Stomach smooth muscle (tissue), 2 donors: ENCODE measurements at regions not wholly inside any gene's neighbourhood (a gene's known extent, or its start where the extent isn't known, plus 50 kb on each side); places are given as distances from the start of the nearest gene placed in this dataset.

Source experiments
- H3K27ac ChIP-seq: one replicate; pipeline ENCODE4 v1.7.0; 2013; ENCODE audit warnings: mild to moderate bottlenecking, low read length, inconsistent platforms
- H3K27me3 ChIP-seq, 2 donors: one replicate each; pipeline ENCODE4 v1.7.0; 2013; ENCODE audit warnings: low read length in 2 of 2; ENCODE audit not compliant: insufficient read depth in 2 of 2, control insufficient read depth in 1 of 2
- H3K36me3 ChIP-seq, 2 donors: one replicate each; pipeline ENCODE4 v1.7.0; 2013; ENCODE audit warnings: low read length in 2 of 2; ENCODE audit not compliant: control insufficient read depth in 2 of 2, insufficient read depth in 2 of 2
- H3K4me1 ChIP-seq: one replicate; pipeline ENCODE4 v1.7.0; 2013; ENCODE audit warnings: low read length; ENCODE audit not compliant: control insufficient read depth, insufficient read depth
- H3K4me3 ChIP-seq, 2 donors: one replicate each; pipeline ENCODE4 v1.7.0; 2013; ENCODE audit warnings: low read length in 2 of 2
- H3K9ac ChIP-seq, 2 donors: one replicate each; pipeline ENCODE4 v1.7.0; 2013; ENCODE audit warnings: low read length in 2 of 2, mild to moderate bottlenecking in 1 of 2
- H3K9me3 ChIP-seq, 2 donors: one replicate each; pipeline ENCODE4 v1.7.0; 2013; ENCODE audit warnings: low read length in 2 of 2; ENCODE audit not compliant: control insufficient read depth in 2 of 2
- donor health status: healthy.
- donor health status: Pancreatic carcinoma.

GRCh38 chr15:25236861-25237155, 202.0 kb downstream of the UBE3A start:
- H3K9ac ChIP-seq, result no peak overlapping the region
- H3K27ac ChIP-seq, result no peak overlapping the region
- no peak overlapping the region for H3K4me3 ChIP-seq
- H3K9me3 ChIP-seq, result peaks cover 0 to 45% of the 10 kb centered on the region in 2 donors
- no peaks in the 10 kb centered on the region for H3K27me3 ChIP-seq
- H3K36me3 ChIP-seq, result no peaks in the 10 kb centered on the region
- H3K4me1 ChIP-seq, result no peaks in the 10 kb centered on the region

- H3K4me3 ChIP-seq, result no peak overlapping the region
- no peaks in the 10 kb centered on the region for H3K36me3 ChIP-seq
- H3K9me3 ChIP-seq, result peaks cover 0 to 48% of the 10 kb centered on the region in 2 donors
- no peak overlapping the region for H3K9ac ChIP-seq
- H3K27me3 ChIP-seq, result no peaks in the 10 kb centered on the region
- no peak overlapping the region for H3K27ac ChIP-seq
- no peaks in the 10 kb centered on the region for H3K4me1 ChIP-seq
Measured at GRCh38 chr15:25237291-25237978, 201.4 kb downstream of the UBE3A start.

DNA sequence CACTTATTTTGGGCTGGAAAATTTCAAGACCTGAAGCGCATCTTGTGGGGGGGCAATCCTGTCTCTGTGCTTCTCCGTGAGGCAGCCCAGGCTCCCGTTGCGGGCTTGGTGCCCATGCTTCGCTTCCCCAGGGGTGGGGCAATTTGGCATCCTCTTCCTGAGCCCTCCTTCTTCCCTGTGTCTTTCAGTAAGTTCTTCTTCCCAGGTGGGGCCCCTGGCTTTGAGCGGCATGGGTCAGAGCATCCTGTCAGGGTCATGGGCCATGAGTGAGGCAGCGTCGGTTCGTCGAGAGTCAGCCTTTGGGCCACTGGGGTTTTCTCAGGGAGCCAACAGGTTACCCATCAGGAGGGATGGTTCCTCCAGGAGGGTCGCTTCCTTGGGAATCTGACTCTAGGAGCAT, 200.7 kb downstream of the UBE3A start:
- Histone ChIP-seq H3K9me3 (peaks cover 0 to 52% of the 10 kb centered on the region in 2 donors), H3K27me3 (no peaks in the 10 kb centered on the region), H3K4me3 (no peak overlapping the region), H3K27ac (no peak overlapping the region), H3K36me3 (no peaks in the 10 kb centered on the region), H3K9ac (no peak overlapping the region), H3K4me1 (no peaks in the 10 kb centered on the region)

GRCh38 chr15:25238716-25239470, 199.9 kb downstream of the UBE3A start:
- H3K27me3 ChIP-seq, result no peaks in the 10 kb centered on the region
- H3K4me3 ChIP-seq, result no peak overlapping the region
- peaks cover 0 to 49% of the 10 kb centered on the region in 2 donors for H3K9me3 ChIP-seq
- H3K4me1 ChIP-seq, result no peaks in the 10 kb centered on the region
- no peak overlapping the region for H3K27ac ChIP-seq
- no peak overlapping the region for H3K9ac ChIP-seq
- no peaks in the 10 kb centered on the region for H3K36me3 ChIP-seq

DNA sequence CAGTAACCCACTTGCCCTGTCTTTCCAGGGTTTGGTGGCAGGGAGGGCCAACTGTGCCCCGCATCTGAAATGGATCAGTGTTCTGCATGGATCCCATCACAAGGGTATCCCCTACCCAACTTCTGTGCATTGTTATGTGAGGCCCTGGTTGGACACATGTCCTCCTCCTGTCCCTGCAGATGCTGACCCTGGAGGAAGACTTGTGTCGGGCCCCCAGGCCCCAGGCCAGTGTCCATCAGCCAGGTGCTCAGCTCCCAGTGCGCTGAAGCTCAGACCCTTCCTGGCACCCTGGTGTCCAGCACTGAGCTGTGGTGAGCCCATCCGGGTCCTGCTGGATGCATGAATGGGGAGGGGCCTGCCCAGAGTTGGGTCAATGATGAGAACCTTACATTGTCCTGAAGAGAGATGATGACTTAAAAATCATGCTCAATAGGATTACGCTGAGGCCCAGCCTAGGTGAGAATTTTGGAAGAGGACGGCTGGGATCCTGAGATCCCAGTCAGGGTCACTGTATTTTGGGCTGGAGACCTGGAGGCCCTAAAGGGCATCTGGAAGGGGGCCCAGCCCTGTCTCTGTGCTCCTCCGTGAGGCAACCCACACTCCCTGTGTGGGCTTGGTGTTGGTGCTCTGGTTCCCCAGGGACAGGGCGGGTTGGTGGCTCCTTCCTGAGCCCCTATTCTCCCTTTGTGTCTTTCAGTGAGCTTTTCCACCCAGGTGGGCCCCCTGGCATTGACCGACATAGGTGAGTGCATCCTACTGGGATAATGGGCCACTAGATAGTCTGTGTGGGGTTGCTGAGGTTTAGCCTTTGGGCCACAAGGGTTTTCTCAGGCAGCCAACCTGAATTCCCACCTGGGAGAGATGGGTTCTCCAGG, 199.1 kb downstream of the UBE3A start:
- Histone ChIP-seq H3K4me3 (no peak overlapping the region), H3K4me1 (no peaks in the 10 kb centered on the region), H3K27me3 (no peaks in the 10 kb centered on the region), H3K9me3 (peaks cover 0 to 43% of the 10 kb centered on the region in 2 donors), H3K36me3 (no peaks in the 10 kb centered on the region), H3K27ac (no peak overlapping the region), H3K9ac (no peak overlapping the region)

DNA sequence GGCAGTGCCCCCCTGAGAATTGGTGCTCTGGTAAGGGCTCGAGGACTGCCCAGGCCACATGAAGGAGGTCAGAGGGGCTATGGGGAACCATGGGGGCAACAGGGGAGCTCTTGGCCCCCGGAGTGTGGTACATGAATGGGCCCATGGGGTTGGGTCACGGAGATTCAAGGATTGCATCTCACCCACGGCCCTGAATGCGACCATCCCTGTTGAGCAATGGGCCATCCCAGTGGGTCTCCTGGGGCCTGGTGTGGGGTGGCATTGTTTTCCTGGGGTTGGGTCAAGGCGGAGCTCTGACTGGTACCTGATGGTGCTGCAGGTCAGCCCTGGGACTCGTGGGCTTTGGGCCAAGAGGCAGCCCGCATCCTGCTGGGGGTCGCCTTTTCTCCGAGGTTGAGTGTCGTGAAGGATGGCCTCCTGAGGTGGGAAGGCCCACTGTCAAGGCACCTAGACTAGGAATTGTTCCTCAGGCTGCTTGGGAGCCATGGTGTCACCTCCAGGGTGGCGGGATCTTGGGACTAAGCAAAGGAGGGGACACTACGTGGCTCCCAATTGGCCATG, 198.3 kb downstream of the UBE3A start:
- Histone ChIP-seq H3K4me1 (no peaks in the 10 kb centered on the region), H3K9ac (no peak overlapping the region), H3K36me3 (no peaks in the 10 kb centered on the region), H3K9me3 (peaks cover 0 to 49% of the 10 kb centered on the region in 2 donors), H3K27ac (no peak overlapping the region), H3K27me3 (no peaks in the 10 kb centered on the region), H3K4me3 (no peak overlapping the region)

DNA sequence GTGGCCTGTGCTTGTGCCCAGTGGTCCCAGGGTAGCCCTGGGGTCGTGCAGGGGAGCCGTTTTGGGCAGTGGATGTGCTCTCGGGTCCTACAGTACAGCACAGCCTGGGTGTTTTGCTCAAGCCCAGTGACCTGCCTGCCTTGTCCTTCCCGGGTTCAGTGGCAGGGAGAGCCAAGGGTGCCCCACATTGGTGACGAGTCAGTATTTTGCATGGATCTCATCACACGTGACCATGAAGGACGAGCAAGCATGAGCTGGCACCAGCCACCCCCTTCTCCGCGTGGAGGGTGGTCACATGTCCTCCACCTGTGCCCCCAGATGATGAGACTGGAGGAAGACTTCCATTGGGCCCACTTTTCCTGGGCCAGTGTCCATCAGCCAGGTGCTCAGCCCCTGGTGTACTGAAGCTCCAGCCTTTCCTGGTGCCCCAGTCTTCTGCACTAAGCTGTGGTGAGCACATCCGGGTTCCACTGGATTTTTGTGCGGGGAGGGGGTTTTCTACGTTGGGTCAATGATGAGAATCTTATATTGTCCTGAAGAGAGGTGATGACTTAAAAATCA, 197.5 kb downstream of the UBE3A start:
- no peaks in the 10 kb centered on the region for H3K4me1 ChIP-seq
- no peak overlapping the region for H3K27ac ChIP-seq
- H3K4me3 ChIP-seq, result no peak overlapping the region
- no peaks in the 10 kb centered on the region for H3K27me3 ChIP-seq
- no peaks in the 10 kb centered on the region for H3K36me3 ChIP-seq
- no peak overlapping the region for H3K9ac ChIP-seq
- peaks cover 0 to 56% of the 10 kb centered on the region in 2 donors for H3K9me3 ChIP-seq

DNA sequence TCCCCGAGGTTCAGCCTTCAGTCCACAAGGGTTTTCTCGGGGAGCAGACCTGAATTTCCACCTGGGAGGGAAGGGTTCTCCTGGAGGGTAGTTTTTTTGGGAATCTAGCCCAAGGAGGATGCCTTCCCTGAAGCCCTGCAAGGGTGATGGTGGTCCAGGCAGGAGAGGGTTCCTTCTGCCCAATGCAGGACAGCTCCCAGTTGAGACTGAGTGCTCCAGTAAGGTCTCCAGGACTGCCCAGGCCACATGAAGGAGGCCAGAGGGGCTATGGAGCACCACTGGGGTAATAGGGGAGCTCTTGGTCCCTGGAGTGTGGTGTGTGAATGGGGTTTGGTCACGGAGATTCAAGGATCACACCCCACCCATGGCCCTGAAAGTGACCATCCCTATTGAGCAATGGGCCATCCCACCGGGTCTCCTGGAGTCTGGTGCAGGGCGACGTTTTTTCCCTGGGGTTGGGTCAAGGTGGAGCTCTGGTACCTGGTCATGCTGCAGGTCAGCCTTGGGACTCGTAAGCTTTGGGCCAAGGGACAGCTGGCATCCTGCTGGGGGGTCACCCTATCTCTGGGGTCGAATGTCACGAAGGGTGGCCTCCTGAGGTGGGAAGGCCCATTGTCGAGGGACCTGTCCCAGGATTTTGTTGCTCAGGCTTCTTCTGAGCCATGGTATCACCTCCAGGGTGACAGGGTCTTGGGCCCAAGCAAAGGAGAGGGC, 196.5 kb downstream of the UBE3A start:
- peaks cover 0 to 63% of the 10 kb centered on the region in 2 donors for H3K9me3 ChIP-seq

GRCh38 chr15:25242957-25243799, 195.6 kb downstream of the UBE3A start:
- Histone ChIP-seq H3K9ac (no peak overlapping the region), H3K27ac (no peak overlapping the region), H3K9me3 (peaks cover 0 to 56% of the 10 kb centered on the region in 2 donors), H3K27me3 (no peaks in the 10 kb centered on the region), H3K4me1 (no peaks in the 10 kb centered on the region), H3K4me3 (no peak overlapping the region), H3K36me3 (no peaks in the 10 kb centered on the region)

More for the DNA sequence above, 196.5 kb downstream of the UBE3A start:
- Histone ChIP-seq H3K27ac (no peak overlapping the region), H3K9ac (no peak overlapping the region), H3K4me1 (no peaks in the 10 kb centered on the region), H3K27me3 (no peaks in the 10 kb centered on the region), H3K36me3 (no peaks in the 10 kb centered on the region), H3K4me3 (no peak overlapping the region)
